Effector CD4-positive, alpha-beta T cell (primary cell): ENCODE measurements at regions not wholly inside any gene's neighbourhood (a gene's known extent, or its start where the extent isn't known, plus 50 kb on each side); places are given as distances from the start of the nearest gene placed in this dataset.
"Not testable (repeated sequence)": the region's sequence is repeated elsewhere in the genome, so short reads cannot be mapped to it uniquely, and the experiment has no call there.

ENCODE experiments used
- DNase-seq: peaks from one replicate; pipeline ENCODE4 v3.0.0-alpha.2; 2020

DNA sequence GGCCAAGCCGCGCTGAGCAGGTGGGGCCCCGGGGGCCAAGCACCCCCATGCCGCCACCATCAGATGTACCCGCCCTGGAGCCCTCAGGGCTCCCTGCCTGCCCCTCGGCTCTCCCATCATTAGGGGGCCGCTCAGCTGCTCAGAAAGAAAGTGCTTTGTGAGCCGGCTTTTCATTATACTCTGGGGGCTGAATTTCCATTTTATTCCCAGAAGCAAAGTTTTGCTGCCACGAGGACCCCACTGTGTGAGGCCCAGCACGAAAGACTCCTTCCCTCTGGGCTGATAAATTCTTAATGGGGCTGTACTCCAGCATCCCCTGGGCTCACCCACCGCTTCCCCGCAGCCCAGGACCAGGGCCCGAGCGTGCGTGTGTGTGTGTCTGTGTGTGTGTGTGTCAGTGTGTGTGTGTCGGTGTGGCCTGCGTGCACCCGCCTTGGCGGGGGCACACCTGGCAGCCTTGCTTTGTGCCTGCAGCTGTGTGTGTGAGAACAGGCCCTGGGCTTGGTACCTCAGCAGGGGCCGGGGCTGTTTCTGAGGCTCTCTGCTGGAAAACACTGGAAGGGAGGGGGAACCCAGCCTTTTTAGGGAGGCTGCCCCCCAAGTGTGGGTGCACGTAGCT is 103.0 kb upstream of the GSE1 start:
- no peak for DNase-seq

DNA sequence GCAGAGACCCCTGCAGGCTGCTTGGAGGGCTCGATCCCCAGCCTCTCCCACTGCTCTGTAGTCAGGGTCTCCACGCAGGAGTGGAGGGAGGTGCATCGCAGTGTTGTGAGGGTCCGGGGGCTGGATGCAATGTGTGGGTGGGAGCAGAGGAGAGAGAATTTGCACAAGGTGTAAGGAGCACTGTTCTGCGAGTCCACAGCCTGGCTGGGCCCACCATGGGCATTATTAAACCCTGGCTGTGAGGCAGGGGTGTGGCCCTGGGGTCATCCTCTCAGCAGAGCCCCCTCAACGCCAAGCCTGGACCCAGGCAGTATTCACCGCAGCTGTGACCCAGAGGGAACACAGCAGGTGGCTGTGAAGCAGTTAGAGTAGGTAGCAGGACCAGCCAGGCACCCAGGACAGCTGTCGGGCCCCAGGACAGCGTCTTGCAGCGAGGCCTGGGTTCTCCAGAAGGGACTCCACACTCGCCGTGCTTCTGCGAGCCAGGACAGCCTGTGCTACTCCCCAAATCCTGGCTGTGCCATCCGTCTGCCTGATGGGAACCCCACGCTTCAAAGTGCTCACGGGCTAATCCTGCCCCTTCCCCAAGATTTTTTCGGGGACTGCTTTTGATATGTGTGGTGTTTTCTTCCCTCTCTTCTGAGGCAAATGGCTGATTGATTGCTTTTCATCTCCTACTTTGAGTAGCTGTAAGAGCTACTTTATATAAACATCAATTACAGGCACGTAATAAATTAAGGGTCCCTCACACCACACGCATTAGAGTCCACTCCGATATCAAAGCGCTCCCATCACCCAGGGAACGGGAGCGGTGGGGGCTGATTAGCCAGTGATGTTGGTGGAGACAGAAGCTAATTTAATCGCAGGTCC is 100.9 kb upstream of the GSE1 start:
- DNase-seq: no peak

DNA sequence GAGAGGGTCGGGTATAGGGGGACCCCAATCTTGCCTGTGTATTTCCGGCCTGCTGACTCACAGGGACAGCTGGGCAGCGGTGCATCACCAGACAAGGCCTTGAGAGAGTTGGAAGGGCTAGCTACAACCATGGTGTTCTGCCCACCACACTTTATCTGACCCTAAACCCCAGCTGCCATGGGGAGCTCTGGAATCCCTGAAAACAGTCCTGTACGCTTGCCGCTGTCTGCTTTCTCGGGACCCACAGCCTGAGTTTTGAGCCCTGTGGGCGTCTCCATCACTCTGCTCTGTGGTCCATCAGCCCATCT is 100.4 kb upstream of the GSE1 start:
- no peak for DNase-seq

DNA sequence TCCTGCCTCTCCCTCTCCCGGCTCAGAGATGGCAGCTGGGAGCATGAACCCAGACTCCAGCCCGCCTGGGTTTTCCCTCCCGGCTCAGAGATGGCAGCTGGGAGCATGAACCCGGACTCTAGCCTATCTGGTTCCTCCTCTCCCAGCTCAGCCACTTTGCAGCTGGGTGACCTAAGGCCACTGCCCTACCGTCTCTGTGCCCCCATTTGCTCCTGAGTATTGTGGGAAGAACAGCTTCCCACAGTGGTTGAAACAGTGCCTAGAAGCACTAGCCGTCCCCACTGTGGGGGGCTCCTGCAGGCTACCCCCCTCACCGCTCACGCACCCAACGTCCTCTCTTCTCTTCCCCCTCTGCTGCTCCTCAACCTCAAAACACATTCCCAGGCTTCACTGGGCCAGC is 99.9 kb upstream of the GSE1 start:
- DNase-seq: no peak

DNA sequence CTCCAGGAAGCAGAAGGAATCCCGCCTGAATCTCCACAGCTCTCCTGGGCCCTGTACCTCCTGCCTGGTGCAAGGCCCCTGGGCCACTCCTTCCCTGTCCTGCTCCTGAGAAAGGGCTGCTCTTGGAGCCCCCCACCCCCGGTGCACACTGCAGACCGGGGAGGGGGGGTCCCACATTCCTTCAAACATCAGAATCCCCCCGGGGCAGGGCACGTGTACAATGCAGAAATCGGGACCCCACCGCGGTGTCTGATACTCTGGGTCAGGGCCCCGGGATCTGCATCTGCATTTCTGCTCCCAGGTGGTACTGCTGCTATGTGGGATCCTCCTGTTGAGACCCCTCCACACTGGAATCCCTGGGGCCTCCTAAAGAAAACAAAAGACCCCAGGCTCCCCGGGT is 99.5 kb upstream of the GSE1 start:
- no peak for DNase-seq

DNA sequence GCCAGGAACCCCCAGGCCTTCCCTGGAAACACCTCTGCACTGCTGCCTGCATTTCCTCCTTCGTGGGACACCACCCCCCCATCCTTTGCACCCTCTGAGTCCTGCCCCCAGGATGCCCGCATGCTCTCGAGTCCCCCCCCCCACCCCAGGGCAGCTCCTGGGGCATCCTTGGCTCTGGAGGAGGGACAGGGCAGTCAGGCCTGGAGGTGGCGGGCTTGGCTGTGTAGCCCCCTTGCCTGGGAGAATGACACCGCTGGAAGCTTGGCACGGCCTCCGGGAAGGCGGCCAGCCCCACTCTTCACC is 98.9 kb upstream of the GSE1 start:
- DNase-seq: no peak

DNA sequence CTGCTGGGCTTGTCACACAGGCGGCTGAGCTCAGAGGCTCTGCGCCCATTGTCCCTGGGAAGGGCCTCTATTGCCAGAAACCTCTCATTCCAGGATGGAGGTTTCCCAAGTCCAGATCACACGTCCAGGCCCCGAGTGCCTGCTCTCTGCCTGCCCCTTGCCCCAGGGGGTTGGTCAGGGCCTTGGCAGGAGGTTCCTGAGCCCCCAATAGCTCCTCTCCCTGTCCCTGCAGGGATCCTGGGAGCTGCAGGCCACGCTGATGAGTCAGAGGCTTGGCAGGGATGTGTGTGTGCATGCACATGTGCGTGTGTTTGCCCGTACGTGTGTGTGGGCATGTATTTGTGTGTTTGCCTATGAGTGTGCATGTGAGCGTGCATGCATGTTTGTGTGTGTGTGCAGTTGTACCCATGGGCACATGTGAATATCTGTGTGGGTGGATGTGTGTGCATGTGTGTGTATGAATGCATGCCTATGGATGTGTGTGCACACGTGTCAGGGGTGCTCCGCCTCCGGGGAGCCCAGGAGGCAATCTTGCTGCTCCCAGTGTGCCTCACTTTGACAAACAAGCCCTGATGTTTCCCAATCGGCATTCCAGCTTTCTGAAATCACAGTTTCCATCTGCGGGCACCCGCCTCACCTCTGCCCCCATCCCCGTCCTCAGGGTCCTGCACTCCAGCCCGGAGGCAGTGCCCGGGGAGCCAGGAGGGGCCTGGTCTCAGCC is 98.4 kb upstream of the GSE1 start:
- no peak for DNase-seq

DNA sequence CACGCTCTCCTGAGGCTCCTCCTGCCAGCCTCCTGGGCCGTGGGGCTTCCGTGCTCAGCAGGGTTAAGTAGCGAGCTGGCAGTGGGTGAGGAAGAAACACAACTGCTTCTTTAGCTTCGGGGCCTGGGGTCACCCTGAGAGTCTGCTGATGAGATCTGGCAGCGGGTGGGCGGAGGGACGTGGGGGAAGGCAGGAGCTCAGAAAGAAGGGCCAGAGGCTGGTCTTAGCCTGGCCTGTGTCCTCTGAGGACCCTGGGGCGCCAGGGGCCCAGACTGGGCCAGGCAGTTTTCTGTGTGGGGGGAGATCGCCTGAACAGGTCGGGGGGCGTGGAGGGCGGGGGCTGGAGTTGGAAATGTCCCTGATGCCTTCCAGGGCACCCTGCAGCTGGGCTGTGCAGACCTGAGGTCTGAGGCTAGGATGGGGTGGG is 97.8 kb upstream of the GSE1 start:
- no peak for DNase-seq

DNA sequence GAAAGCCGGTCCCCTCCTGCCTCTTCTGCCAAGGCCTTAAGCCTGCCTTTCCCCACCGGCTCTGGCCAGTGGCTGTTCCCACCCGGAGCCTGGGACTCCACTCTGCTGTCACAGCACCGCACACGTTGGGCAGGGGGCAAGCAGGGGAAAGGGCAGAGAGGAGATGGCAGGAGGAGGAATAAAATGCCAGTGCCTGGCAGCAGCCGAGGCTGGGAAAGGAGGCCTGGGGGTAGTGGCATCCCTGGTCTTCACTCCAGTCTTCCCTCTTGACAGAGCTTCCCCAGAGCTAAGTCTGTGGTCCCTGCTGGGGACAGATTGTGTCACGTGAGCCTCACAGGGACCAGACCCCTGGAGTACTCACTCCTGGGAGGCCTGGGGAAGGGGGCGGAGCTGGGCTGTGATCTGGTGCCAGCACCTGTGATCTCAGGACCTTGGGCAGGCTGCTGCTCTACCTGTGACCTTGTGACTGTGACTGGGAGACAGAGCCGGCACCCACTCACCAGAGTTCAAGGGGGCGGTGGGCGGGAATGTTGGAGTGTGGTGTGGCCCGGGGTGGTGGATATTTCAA is 97.2 kb upstream of the GSE1 start:
- DNase-seq: no peak

DNA sequence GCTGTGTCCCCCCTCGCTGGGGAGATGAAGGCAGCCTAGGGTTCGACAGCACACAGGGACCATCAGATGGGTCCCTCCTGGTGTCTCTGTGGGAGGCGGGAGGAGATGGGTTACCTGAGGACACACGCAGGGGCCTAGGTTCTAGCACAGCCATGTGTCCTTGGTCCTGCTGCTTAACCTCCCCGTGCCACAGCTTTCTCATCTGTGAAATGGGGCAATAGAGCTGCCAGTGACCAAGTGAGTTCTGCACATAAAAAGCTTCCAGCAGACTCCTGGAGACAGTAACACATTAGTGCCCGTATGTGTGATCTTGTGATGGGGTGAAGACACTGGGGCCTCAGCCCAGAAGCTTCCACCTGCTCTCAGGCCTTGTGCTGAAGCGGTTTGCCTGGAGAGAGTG is 96.0 kb upstream of the GSE1 start:
- DNase-seq: no peak

DNA sequence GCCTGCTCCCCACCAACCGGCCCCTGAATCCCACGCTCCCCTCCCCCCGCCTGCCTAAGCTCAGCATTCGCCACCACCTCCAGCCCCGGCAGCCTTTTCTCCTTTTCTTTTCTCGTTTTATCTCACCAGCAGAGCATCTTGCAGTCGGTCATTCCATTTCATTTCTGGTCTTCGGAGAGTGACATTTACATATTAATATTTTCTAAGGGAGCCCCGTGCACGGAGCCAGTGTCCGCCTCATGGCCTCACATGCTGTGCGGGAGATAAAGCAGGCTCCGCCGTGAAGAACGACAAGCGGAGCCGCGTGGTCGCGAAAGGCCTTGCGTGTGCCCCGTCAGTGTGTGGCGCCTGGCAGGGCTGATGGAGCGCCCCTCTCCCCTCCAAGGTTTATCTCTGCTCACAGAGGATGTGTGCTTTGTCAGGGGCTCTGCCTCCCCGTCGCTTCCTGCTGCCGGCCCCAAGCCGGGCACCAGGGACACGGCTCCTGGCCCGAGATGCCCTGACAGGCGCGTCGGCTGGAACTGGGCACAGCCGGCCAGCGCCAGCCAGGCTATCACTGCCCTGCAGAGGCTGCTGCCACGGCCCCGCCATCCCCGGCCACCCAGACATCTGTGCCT is 95.5 kb upstream of the GSE1 start:
- no peak for DNase-seq

DNA sequence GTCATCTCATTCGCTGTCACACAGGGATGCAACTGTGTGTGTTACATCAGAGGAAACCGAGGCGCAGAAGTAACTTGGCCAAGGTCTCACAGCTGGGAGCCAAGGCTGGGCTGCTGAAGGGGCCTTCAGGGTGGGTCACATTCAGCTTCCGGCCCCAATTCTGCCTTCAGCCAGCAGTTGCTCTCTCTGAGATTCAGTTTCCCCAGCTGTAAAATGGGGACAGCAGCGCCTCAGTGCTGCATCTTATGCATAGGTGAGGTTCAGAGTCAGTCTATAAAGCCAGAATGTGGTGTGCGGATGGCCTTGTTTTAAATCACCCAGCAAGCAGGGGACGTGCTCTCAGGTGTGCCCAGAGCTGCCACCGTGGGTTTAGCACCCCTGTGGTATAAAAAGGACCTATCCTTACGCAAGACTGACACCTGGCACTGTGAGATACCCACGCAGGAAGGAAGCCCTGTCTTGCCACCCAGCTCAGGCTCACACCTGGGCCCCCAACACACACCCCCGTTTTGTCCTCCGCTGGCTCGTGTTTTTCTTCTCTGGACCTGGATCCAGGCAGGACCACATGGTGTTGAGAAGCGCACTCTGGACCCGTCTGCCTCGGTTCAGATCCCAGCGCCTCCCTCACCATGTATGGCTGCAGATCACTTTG is 94.6 kb upstream of the GSE1 start:
- no peak for DNase-seq

DNA sequence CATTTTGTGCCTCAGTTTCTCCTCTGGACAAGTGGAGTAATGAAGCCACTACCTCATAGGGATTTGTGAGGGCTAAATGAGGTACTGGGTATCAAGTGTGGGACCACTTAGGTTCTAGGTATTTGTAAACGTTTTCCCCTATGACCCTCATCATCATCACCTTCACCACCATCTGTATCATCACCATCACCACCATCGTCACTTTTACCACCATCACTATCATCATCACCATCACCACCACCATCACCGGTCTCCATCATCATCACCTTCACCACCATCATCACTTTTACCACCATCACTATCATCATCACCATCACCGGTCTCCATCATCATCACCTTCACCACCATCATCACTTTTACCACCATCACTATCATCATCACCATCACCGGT is 94.1 kb upstream of the GSE1 start:
- not testable (repeated sequence) for DNase-seq

DNA sequence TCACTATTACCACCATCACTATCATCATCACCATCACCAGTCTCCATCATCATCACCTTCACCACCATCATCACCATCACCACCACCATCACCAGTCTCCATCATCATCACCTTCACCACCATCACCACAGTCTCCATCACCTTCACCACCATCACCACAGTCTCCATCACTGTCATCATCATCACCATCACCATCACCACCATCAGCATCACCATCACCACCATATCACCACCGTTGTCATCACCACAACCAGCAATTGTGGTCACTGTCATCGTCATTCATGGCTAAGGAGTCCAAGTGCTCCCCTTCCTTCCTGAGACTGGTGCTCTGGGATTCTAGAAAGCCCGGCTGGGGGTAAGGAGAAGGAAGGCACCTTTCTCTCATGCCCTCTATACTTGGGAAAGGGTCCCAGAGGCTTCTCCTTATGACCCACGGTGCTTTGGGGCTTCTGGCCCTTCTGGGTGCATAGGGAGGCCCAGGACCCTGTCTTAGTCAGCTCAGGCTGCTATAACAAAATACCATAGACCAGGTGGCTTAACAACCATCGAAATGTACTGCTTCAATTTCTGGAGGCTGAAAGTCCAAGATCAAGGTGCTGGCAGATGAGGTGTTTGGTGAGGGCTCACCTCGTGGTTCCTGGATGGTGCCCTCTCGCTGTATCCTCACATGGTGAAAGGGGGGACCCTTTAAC is 93.4 kb upstream of the GSE1 start:
- DNase-seq: no peak

DNA sequence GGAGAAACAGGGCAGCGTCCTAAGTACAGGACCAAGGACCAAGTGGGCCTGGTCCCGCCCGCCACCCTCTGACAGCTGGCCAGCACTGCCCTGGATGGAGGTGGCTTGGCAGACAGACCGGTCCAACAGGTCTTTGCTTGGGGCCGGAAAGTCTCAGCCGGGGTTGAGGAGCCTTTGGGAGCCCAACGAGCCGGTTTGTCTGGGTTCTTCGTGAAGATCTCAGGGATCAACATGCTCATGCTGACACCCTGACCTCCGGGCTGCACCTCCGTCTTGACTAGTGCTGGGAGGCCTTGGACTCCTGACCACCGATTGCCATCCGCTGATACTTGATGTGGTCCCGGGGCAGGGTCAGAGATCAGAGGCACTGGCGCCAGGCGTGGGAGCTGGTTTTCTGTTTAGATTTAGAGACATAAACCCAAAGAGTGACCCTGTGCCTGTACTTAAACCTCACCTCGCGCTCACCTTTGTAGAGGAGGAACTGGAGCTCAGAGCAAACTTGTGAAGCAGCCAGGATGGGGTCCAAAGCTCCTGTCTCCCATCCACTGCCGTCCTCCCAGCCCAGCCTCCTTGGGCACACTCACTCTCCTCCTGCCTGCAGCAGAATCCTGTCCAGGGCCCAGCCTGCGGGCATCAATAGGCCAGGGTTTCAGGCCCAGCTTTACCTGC is 92.1 kb upstream of the GSE1 start:
- no peak for DNase-seq

DNA sequence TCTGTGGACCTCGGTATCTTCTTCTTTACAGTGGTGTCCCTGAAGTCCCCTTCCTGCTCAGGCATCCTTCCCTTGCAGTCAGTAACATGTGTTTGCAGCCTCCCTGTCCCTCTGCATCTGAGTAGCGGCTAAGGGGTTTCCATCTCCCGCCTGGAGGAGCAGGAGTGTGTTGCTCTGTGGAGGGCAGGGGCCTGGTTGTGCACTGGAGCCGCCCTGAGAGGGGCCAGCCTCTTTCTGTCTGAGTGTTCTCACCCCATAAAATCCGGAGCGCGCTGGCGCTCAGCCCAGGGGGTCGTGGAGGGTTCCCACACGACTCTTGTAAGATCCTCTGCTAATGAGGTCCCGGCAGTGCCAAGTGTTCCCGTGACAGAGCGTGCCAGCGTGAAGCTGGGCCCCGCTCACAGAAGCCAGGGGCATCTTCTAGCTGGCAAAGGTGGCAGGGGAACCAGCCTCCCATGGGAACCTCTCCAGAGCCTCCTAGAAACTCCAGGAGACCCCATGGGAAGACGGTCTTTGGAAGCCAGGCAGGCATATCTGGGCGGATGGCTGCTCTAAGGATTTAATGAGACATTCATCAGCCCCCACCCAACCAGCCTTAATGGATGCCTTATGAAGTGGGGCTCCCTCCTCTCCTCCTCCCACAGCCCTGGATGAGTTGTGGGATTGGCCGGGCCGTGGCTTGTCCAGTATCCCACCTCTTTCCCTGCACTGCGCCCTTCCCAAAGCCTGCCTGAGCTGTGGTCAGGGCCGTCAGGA is 91.4 kb upstream of the GSE1 start:
- no peak for DNase-seq

DNA sequence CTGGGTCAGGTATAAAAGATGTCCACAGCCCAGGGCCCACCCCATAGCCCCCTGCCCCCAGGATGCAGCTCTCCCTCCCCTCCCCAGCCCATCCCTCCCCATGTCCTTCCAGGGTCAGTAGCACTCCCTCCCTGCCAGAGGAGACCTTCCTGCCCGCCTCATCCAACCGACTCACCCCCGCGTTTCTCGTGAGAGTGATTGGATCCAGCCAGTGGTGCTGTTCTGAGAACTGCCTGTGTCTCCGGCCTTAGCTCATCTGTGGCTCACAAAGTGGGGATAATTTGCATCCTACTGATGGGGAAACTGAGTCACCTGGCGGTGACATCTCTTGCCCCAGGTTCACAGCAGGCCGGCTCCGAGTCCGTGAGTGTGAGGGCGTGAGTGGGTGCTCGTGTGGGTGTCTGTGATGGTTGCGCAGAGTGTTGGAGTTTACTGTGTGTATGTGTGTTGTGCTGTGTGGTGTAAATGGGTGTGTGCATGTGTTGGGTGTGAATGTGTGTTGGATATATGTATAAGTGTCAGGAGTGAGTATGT is 90.7 kb upstream of the GSE1 start:
- no peak for DNase-seq

DNA sequence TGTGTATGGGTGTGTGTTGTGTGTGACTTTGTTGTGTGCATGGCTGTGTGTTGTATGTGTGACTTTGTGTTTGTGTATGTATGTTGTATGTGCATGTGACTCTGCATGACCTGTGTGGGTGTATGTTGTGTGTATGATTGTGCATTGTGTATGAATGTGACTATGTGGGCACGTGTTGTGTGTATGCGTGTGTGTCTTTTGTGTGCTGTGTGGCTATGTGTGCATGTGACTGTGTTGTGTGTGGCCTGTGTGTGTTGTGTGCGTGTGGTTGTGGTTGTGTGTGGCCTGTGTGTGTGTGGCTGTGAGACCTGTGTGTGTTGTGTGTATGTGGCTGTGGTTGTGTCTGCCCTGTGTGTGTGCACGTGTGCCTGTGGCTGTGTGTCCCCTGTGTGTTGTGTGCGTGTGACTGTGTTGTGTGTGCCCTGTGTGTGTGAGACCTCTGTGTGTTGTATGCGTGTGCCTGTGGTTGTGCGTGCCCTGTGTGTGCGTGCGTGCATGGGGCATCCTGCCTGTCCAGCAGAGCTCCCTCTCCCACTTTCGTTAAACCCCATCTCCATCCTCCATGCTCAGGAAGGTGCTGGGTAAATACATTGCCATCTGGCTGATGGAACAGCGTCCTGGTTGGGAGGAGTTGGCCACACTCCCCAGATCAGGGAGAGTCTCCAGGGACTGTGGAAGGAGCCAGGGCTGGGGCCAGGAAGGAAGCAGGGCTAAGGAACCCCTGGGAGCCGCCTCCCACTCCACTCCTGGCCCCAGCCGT is 90.1 kb upstream of the GSE1 start:
- no peak for DNase-seq

DNA sequence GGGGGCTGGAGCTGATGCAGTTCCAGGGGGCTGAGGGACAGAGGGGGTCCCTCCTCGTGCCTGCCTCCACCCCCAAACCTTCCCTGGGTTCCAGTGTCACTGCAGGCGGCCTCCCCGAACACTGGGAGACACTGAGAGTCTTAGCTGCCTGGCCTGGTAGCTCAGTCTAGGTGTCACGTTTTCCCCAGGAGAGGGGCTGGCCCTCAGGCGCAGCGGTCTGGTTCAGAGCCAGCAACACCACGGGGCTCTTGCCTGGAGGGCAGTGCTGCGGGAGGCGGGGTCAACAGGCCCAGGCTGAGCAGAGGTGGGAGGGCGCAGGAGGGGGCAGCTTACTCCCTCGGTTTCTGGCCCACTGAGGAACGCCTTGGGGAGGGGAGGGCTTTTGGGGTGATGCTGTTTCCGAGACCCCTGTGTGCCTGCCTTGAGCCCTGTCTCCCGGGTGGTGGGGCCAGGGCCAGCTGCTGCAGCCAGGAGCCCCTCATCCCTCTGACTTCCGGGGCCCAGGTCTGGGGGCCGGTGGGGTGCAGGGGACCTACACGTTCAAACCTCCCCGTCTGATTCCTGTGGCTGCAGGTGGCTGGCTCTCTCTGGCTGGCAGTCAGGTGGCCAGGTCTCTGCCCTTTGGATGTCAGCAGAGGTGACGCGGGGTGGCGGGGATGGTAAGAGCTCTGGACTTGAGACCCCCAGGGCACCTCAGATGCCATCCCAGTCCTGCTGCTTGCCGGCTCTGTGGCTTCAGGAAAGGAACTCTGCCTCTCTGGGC is 89.3 kb upstream of the GSE1 start:
- no peak for DNase-seq

DNA sequence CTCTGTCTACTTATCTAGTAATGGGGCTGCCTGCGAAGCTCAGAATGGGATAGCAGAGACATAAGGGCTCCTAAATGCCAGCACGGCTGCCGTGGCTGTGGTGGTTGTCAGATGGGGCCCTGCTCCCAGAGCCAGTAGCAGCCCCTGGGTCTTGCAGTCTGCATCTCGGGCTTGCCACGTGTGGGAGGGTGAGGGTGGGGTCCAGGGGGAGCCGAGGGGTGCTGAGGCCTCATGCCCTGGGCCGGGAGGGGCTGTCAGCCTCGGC is 88.8 kb upstream of the GSE1 start:
- DNase-seq: no peak
